Gastroesophageal sphincter (tissue), 4 donors: ENCODE measurements at regions not wholly inside any gene's neighbourhood (a gene's known extent, or its start where the extent isn't known, plus 50 kb on each side); places are given as distances from the start of the nearest gene placed in this dataset.

Experiments used
- ATAC-seq: fragments of 150-250 bp; one replicate; pipeline ENCODE4 v1.9.1; 2016; ENCODE audit warnings: mild to moderate bottlenecking, moderate library complexity
- H3K27ac ChIP-seq, 4 donors: fragments of 200-600 bp; sonication (generic) in 3 of 4; 1 replicate in 3 of 4; 2 replicates in 1 of 4; pipeline ENCODE4 v1.5.1; 2016 to 2019
- H3K27me3 ChIP-seq: fragments of 200-600 bp; sonication (generic); one replicate; pipeline ENCODE4 v1.5.1; 2019
- H3K36me3 ChIP-seq, 2 donors: fragments of 200-600 bp; sonication (generic); one replicate each; pipeline ENCODE4 v1.5.1; 2019; ENCODE audit warnings: control low read depth in 1 of 2
- H3K4me1 ChIP-seq, 3 donors: fragments of 200-600 bp; sonication (generic); 1 replicate in 2 of 3; 2 replicates in 1 of 3; pipeline ENCODE4 v1.5.1; 2016 to 2019; ENCODE audit warnings: control low read depth in 2 of 3
- H3K4me3 ChIP-seq, 2 donors: fragments of 200-600 bp; sonication (generic); one replicate each; pipeline ENCODE4 v1.5.1; 2019; ENCODE audit warnings: mild to moderate bottlenecking in 1 of 2, moderate library complexity in 1 of 2
- H3K9me3 ChIP-seq, 3 donors: fragments of 200-600 bp; sonication (generic); one replicate each; pipeline ENCODE4 v1.5.1; 2017 to 2019; ENCODE audit warnings: control low read depth in 2 of 3
- EP300 ChIP-seq: sonication (generic); formaldehyde crosslinking; IDR thresholded peaks from one replicate; pipeline ENCODE4 v1.6.1; 2017; ENCODE audit warnings: antibody characterized with exemption, mild to moderate bottlenecking
- POLR2A ChIP-seq, 2 donors: fragments of 450-650 bp; IDR thresholded peaks; one replicate each; pipeline ENCODE4 v1.6.1; 2017; ENCODE audit warnings: antibody characterized with exemption in 2 of 2, mild to moderate bottlenecking in 2 of 2, moderate library complexity in 1 of 2
- POLR2AphosphoS5 ChIP-seq: sonication (generic); formaldehyde crosslinking; IDR thresholded peaks from one replicate; pipeline ENCODE4 v1.6.1; 2017; ENCODE audit warnings: antibody characterized with exemption
- WGBS, 2 donors: methylation state at CpG; one replicate each; pipeline ENCODE4 v1.1.5; 2018; ENCODE audit warnings: low coverage in 1 of 2; 5-methylcytosine and 5-hydroxymethylcytosine counted together
- TF ChIP-seq, protein P1 (sequence below), 4 experiments: fragments of 200-600 bp in 2 of 4; fragments of 450-650 bp in 2 of 4; sonication (generic) in 1 of 4; IDR thresholded peaks; one replicate each; pipeline ENCODE4 v1.5.1; 2017 to 2019; ENCODE audit warnings: antibody characterized with exemption in 4 of 4, mild to moderate bottlenecking in 2 of 4, moderate library complexity in 2 of 4

- no peaks in the 10 kb centered on the region for H3K9me3 ChIP-seq
- no peak for ATAC-seq
- H3K27ac ChIP-seq: no peak overlapping the region
- H3K4me1 ChIP-seq: no peaks in the 10 kb centered on the region
- no peaks in the 10 kb centered on the region for H3K27me3 ChIP-seq
- TF ChIP-seq POLR2AphosphoS5: no peak
- TF ChIP-seq, protein P1, sequence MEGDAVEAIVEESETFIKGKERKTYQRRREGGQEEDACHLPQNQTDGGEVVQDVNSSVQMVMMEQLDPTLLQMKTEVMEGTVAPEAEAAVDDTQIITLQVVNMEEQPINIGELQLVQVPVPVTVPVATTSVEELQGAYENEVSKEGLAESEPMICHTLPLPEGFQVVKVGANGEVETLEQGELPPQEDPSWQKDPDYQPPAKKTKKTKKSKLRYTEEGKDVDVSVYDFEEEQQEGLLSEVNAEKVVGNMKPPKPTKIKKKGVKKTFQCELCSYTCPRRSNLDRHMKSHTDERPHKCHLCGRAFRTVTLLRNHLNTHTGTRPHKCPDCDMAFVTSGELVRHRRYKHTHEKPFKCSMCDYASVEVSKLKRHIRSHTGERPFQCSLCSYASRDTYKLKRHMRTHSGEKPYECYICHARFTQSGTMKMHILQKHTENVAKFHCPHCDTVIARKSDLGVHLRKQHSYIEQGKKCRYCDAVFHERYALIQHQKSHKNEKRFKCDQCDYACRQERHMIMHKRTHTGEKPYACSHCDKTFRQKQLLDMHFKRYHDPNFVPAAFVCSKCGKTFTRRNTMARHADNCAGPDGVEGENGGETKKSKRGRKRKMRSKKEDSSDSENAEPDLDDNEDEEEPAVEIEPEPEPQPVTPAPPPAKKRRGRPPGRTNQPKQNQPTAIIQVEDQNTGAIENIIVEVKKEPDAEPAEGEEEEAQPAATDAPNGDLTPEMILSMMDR (IDR thresholded peaks at IDR 0.05): no peak
- TF ChIP-seq EP300: no peak
- no peak for TF ChIP-seq POLR2A (IDR thresholded peaks at IDR 0.05)
- 0 to 51% methylated on average over 1 to 2 of the region's 2 CpGs for WGBS, 2 donors
- H3K4me3 ChIP-seq: no peak overlapping the region
- H3K36me3 ChIP-seq: no peaks in the 10 kb centered on the region
Observed at GRCh38 chr10:57864765-57865680, 402.7 kb downstream of the IPMK start.

DNA sequence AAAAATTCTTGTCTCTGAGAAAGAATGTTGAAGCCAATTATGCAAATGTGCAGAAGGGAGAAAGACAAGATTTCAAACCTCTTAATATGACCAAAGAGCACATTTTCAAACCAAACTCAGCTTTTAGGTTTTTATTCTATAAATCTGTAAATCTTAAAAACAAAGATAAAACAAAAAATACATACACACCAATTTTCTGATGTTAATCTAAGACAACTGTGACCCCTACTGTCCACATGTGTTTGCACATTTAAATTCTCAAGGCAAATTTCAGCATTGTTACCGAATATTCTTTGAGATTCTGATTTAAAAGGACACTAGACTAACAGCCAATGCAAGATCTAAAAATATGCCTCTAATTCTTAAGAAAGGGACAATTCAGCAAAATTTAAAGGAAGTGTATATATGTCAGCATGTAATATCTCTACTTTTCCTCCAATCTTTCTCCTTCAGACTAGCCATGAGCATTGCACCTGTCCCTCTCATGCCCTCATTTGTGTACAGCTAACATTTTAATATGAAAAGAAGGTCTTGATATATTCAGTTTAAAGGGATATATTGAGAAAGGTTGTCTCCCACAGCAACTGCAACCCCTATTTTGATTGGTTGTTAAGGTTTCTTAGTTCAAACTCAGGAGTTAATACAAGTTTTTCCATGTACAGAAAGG is 417.9 kb downstream of the IPMK start:
- TF ChIP-seq, protein P1 (IDR thresholded peaks at IDR 0.05): no peak
- no peak for TF ChIP-seq POLR2A (IDR thresholded peaks at IDR 0.05)
- TF ChIP-seq POLR2AphosphoS5: no peak
- no peak for TF ChIP-seq EP300
- Histone ChIP-seq H3K27me3 (no peaks in the 10 kb centered on the region), H3K36me3 (no peaks in the 10 kb centered on the region), H3K4me1 (no peaks in the 10 kb centered on the region), H3K9me3 (no peaks in the 10 kb centered on the region), H3K4me3 (no peak overlapping the region), H3K27ac (no peak overlapping the region)
- no peak for ATAC-seq
- WGBS, 2 donors: 57% methylated on average over 1 of the region's 1 CpG; no CpG with 5 or more reads in 1 of the 2 donors

DNA sequence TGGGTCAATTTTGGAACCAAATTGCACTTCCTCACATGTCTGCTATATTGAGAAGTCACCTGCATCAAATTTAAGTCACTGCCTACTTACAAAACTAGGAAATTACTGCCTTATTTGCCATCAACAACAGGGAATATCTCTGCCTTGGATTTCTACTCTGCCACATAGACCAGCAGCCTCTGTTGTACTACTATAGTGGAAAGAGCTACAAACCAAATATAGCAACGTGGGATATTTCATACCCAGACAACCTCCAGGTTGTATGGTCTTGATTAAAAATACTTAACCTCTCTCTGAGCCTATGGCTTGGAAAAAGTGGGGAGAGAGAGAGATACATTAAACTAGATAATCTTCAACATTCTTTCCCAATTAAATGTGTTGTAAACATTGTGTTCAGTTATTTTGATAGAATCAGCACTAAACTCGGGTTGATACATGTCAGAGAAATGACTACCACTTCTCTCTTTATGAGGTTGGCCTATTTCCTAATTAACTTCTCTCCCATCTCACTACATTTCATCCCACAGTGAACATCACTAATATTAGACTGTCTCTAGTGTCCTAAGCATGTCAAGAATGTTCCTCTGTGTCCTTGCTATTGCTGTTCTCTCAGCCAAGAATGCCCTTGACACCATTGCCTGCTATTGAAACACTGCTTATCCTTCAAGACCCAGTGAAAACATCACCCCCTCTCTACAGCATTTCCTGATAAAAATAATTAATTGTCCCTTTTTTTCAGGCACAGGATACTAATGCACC is 421.2 kb downstream of the IPMK start:
- H3K27me3 ChIP-seq: no peaks in the 10 kb centered on the region
- TF ChIP-seq, protein P1 (IDR thresholded peaks at IDR 0.05): no peak
- TF ChIP-seq EP300 (no peak), POLR2A (IDR thresholded peaks at IDR 0.05) (no peak), POLR2AphosphoS5 (no peak)
- H3K4me3 ChIP-seq: no peak overlapping the region
- H3K9me3 ChIP-seq: peaks cover 0 to 4% (median 0%) of the 10 kb centered on the region in 3 donors
- no peak for ATAC-seq
- H3K27ac ChIP-seq: no peak overlapping the region
- 46 to 60% methylated on average over 2 of the region's 2 CpGs for WGBS, 2 donors
- no peaks in the 10 kb centered on the region for H3K4me1 ChIP-seq
- no peaks in the 10 kb centered on the region for H3K36me3 ChIP-seq

DNA sequence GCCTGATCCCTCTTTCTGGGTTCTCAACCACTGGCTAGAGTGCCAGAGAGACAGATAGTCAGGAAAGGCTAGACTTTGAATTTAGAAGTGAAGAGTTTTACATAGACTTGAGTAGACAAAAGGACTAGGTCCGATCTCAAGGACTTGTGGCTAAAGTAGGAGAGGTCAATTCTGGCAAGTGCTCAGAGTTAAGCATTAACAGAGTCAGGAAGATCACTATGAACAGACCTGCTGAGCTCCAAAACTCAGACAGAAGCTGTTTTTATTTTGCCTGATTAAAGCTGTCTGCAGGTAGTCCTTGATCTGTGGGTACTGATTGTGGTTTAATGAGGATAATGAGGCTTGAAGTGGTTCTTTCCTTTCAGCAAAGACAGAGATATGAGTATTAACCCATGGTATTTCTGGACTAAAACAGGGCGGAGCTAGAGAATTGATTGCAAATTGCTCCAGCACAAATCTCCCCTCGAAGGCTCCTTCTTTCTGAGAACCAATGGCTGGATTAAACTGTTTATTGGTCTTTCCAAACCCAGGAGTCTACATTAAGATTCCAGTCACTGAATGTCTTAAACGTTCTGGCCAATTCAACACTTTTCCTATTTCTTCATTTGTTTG is 423.2 kb downstream of the IPMK start:
- Histone ChIP-seq H3K4me3 (no peak overlapping the region), H3K36me3 (no peaks in the 10 kb centered on the region), H3K9me3 (peaks cover 0 to 15% (median 0%) of the 10 kb centered on the region in 3 donors), H3K27ac (no peak overlapping the region), H3K4me1 (no peaks in the 10 kb centered on the region), H3K27me3 (no peaks in the 10 kb centered on the region)
- TF ChIP-seq POLR2AphosphoS5 (no peak), EP300 (no peak), POLR2A (IDR thresholded peaks at IDR 0.05) (no peak)
- TF ChIP-seq, protein P1 (IDR thresholded peaks at IDR 0.05): no peak
- 67 to 78% methylated on average over 3 to 4 of the region's 4 CpGs for WGBS, 2 donors
- no peak for ATAC-seq
